Mesendoderm (in vitro differentiated cells): ENCODE measurements at regions not wholly inside any gene's neighbourhood (a gene's known extent, or its start where the extent isn't known, plus 50 kb on each side); places are given as distances from the start of the nearest gene placed in this dataset.

Source experiments
- DNase-seq: peaks from one replicate; pipeline ENCODE4 v3.0.0; 2013
- H2AK5ac ChIP-seq: 2 replicates; pipeline ENCODE4 v1.6.1; 2013; ENCODE audit warnings: low read length, inconsistent platforms
- H2BK120ac ChIP-seq: 2 replicates; pipeline ENCODE4 v1.6.1; 2013; ENCODE audit warnings: low read depth, mild to moderate bottlenecking, low read length, moderate library complexity, mixed read lengths
- H2BK15ac ChIP-seq: replicated peaks from 2 replicates; pipeline ENCODE4 v1.6.1; 2013; ENCODE audit warnings: low read depth, mild to moderate bottlenecking, moderate library complexity
- H2BK5ac ChIP-seq: 2 replicates; pipeline ENCODE4 v1.6.1; 2013; ENCODE audit warnings: low read length, inconsistent platforms
- H3K18ac ChIP-seq: 2 replicates; pipeline ENCODE4 v1.6.1; 2013; ENCODE audit warnings: mild to moderate bottlenecking, low read length, mixed read lengths
- H3K23ac ChIP-seq: one replicate; pipeline ENCODE4 v1.6.1; 2013; ENCODE audit warnings: low read length
- H3K27ac ChIP-seq: 2 replicates; pipeline ENCODE4 v1.5.1; 2013; ENCODE audit warnings: low read depth, mild to moderate bottlenecking, inconsistent platforms, low read length, moderate library complexity
- H3K27me3 ChIP-seq: 2 replicates; pipeline ENCODE4 v1.6.1; 2013; ENCODE audit warnings: low read length, control low read depth, mild to moderate bottlenecking, inconsistent platforms; ENCODE audit not compliant: insufficient read depth, poor library complexity
- H3K36me3 ChIP-seq: 2 replicates; pipeline ENCODE4 v1.6.1; 2013; ENCODE audit warnings: low read length, inconsistent platforms; ENCODE audit not compliant: control insufficient read depth, insufficient read depth
- H3K4ac ChIP-seq: one replicate; pipeline ENCODE4 v1.6.1; 2013; ENCODE audit warnings: low read depth, mild to moderate bottlenecking, low read length, moderate library complexity
- H3K4me1 ChIP-seq: 2 replicates; pipeline ENCODE4 v1.6.1; 2013; ENCODE audit warnings: low read depth, low read length, inconsistent platforms; ENCODE audit not compliant: control insufficient read depth
- H3K4me2 ChIP-seq: 2 replicates; pipeline ENCODE4 v1.6.1; 2013; ENCODE audit warnings: low read length
- H3K4me3 ChIP-seq: 2 replicates; pipeline ENCODE4 v1.5.1; 2013; ENCODE audit warnings: mild to moderate bottlenecking, low read length
- H3K56ac ChIP-seq: one replicate; pipeline ENCODE4 v1.6.1; 2013; ENCODE audit warnings: low read length
- H3K79me1 ChIP-seq: 2 replicates; pipeline ENCODE4 v1.6.1; 2013; ENCODE audit warnings: low read length, inconsistent platforms
- H3K79me2 ChIP-seq: 2 replicates; pipeline ENCODE4 v1.6.1; 2013; ENCODE audit warnings: mild to moderate bottlenecking, low read length; ENCODE audit not compliant: control insufficient read depth, insufficient read depth
- H3K9ac ChIP-seq: 2 replicates; pipeline ENCODE4 v1.6.1; 2013; ENCODE audit warnings: low read length, inconsistent platforms
- H4K5ac ChIP-seq: one replicate; pipeline ENCODE4 v1.6.1; 2013; ENCODE audit warnings: low read length
- H4K8ac ChIP-seq: one replicate; pipeline ENCODE4 v1.6.1; 2013; ENCODE audit warnings: low read depth, mild to moderate bottlenecking, control low read depth, low read length, moderate library complexity
- WGBS: extraction: QIAGEN DNeasy Blood & Tissue Kit; methylation state at CpG from one replicate; pipeline ENCODE4 v1.1.7; 2013; ENCODE audit warnings: low lambda C conversion rate, missing lambda C conversion rate; ENCODE audit not compliant: insufficient coverage; ENCODE audit errors: extremely low coverage; 5-methylcytosine and 5-hydroxymethylcytosine counted together

DNA sequence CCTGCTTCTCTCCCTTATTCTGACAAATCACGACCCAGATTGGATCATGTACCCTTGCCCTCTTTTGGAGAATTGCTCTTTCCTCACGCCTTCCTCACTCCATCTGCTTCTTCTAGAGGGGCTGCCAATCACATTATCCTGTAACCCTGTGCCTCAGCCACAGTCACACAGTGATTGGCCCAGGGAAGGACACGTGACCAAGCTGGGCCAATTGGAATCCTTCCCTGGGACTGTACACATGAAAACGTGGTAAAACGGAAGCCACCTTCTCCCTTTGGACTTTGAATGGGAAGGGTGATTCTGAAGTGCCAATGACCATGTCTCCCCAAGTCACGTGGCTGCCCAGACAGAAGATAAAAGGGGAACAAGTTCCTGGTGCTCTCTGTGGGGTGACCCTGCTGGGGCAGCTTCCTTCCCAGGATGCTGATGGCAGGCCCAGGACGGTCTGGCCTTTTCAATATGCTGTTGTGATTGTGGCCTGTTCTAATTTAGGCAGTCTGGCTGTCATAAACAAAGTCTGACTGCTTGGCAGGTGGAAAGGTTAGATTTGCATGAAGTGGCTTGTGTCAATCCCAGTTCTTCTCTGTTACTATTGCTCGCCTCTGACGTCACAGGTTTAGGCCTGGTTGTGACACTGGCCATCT is 92.9 kb downstream of the UBIAD1 start:
- Histone ChIP-seq H2AK5ac (no peak overlapping the region), H2BK5ac (no peak overlapping the region), H2BK15ac (no peak overlapping the region), H3K27ac (no peak overlapping the region), H4K8ac (no peak overlapping the region), H3K79me1 (no peaks in the 10 kb centered on the region), H4K5ac (no peak overlapping the region), H3K4me3 (no peak overlapping the region), H3K27me3 (no peaks in the 10 kb centered on the region), H3K9ac (no peak overlapping the region), H3K4ac (no peak overlapping the region), H3K36me3 (no peaks in the 10 kb centered on the region), H3K23ac (no peak overlapping the region), H3K4me2 (no peak overlapping the region), H3K56ac (no peak overlapping the region), H3K79me2 (no peaks in the 10 kb centered on the region), H3K18ac (no peak overlapping the region), H3K4me1 (no peaks in the 10 kb centered on the region), H2BK120ac (no peak overlapping the region)
- DNase-seq: no peak
- WGBS: no CpG with 5 or more reads among the region's 9 CpGs

DNA sequence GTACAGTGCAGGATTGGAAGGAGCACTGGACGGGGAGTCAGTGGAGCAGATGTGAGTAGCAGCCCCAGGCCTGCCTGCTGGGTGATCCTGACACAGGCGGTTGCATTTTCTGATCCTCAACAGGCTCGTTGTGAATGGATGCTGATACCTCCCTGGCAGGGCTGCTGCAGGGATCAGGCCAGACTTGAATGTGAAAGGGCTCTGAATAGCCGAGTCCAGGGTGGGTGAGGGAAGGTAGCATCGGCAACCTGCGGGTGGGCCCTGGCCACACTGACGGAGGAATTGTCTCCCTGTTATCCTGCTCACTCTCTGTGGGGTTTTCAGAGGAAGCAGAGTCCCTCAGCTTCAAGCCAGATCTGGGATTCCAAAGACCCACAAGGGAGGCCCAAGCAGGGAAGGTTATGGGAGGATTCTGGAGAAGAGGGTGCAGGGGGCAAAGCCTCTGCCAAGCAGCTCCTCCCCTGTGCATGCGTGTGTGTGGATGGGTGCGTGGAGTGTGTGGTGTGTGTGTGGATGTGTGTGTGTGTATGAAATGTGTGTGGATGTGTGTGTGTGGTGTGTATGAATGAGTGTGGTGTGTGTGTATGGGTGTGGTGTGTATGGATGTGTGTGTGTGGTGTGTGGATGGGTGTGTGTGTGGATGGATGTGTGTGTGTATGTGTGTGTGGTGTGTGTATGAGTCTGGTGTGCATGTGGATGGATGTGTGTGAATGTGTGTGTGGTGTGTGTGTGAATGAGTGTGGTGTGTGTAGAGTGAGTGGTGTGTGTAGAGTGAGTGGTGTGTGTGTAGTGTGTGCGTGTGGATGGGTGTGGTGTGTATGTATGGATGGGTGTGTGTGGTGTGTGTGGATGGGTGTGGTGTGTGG is 100.3 kb downstream of the UBIAD1 start:
- H2BK120ac ChIP-seq: no peak overlapping the region
- DNase-seq: no peak
- no peak overlapping the region for H2AK5ac ChIP-seq
- H3K4me1 ChIP-seq: no peaks in the 10 kb centered on the region
- no peak overlapping the region for H3K9ac ChIP-seq
- H3K79me1 ChIP-seq: no peaks in the 10 kb centered on the region
- H3K18ac ChIP-seq: no peak overlapping the region
- no peak overlapping the region for H2BK5ac ChIP-seq
- no peak overlapping the region for H3K4ac ChIP-seq
- no peak overlapping the region for H3K4me2 ChIP-seq
- H3K4me3 ChIP-seq: no peak overlapping the region
- no peaks in the 10 kb centered on the region for H3K27me3 ChIP-seq
- no peak overlapping the region for H2BK15ac ChIP-seq
- no peak overlapping the region for H3K23ac ChIP-seq
- no peak overlapping the region for H3K56ac ChIP-seq
- H3K27ac ChIP-seq: no peak overlapping the region
- no peak overlapping the region for H4K5ac ChIP-seq
- H4K8ac ChIP-seq: no peak overlapping the region
- 100% methylated on average over 1 of the region's 10 CpGs for WGBS
- H3K36me3 ChIP-seq: no peaks in the 10 kb centered on the region
- no peaks in the 10 kb centered on the region for H3K79me2 ChIP-seq

DNA sequence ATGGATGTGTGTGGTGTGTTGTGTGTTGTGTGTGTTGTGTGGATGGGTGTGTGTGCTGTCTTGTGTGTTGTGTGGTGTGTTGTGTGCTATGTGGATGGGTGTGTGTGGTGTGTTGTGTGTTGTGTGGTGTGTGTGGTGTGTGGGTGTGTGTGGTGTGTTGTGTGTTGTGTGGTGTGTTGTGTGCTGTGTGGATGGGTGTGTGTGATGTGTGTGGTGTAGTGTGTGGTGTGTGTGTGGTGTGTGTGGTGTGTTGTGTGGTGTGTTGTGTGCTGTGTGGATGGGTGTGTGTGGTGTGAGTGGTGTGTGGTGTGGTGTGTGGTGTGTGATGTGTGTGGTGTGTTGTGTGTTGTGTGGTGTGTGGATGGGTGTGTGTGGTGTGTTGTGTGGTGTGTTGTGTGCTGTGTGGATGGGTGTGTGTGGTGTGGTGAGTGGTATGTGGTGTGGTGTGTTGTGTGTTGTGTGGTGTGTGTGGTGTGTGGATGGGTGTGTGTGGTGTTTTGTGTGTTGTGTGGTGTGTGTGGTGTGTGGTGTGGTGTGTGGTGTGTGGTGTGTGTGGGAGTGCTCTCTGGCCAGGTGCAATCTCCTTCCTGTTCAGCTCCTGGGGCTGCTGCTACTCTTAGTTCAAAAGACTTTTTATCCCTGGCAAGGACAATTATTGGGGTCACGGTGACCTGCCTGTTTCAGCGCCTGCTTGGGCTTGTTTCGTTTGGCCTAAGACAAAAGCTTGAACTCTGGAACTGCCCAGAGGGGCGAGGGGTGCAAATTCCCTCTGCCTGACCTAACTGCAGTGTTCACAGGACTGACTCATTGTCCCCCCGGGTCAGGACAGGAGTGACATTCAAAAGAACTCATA is 101.1 kb downstream of the UBIAD1 start:
- Histone ChIP-seq H3K4me1 (no peaks in the 10 kb centered on the region), H4K8ac (no peak overlapping the region), H3K36me3 (no peaks in the 10 kb centered on the region), H3K79me2 (no peaks in the 10 kb centered on the region), H3K4me2 (no peak overlapping the region), H3K56ac (no peak overlapping the region), H3K27me3 (no peaks in the 10 kb centered on the region), H3K9ac (no peak overlapping the region), H2BK15ac (no peak overlapping the region), H2BK120ac (no peak overlapping the region), H4K5ac (no peak overlapping the region), H3K23ac (no peak overlapping the region), H3K79me1 (no peaks in the 10 kb centered on the region), H2AK5ac (no peak overlapping the region), H2BK5ac (no peak overlapping the region), H3K27ac (no peak overlapping the region), H3K4ac (no peak overlapping the region), H3K18ac (no peak overlapping the region), H3K4me3 (no peak overlapping the region)
- DNase-seq: no peak
- no CpG with 5 or more reads among the region's 5 CpGs for WGBS

DNA sequence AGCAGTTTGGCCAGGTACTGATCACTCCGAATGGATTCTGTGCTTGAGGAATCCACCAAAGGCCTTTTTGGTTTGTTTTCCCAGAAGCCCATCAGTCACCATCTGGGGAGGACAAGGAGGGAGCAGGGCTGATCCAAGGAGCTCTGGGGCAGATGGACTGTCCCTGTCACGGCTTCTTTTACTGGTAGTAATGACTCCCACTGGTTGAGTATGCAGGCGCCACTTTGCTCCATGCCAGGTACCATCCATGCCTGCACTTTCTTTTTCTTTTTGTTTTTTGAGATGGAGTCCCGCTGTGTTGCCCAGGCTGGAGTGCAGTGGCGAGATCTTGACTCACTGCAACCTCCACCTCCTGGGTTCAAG is 101.7 kb downstream of the UBIAD1 start:
- no peak overlapping the region for H3K18ac ChIP-seq
- H4K8ac ChIP-seq: no peak overlapping the region
- H2AK5ac ChIP-seq: no peak overlapping the region
- no peak overlapping the region for H4K5ac ChIP-seq
- H3K9ac ChIP-seq: no peak overlapping the region
- no peak overlapping the region for H3K4ac ChIP-seq
- H3K4me3 ChIP-seq: no peak overlapping the region
- no CpG with 5 or more reads among the region's 5 CpGs for WGBS
- no peaks in the 10 kb centered on the region for H3K36me3 ChIP-seq
- no peak overlapping the region for H2BK15ac ChIP-seq
- no peak overlapping the region for H2BK120ac ChIP-seq
- H3K4me2 ChIP-seq: no peak overlapping the region
- no peaks in the 10 kb centered on the region for H3K79me1 ChIP-seq
- no peaks in the 10 kb centered on the region for H3K4me1 ChIP-seq
- H2BK5ac ChIP-seq: no peak overlapping the region
- no peaks in the 10 kb centered on the region for H3K27me3 ChIP-seq
- no peak overlapping the region for H3K27ac ChIP-seq
- H3K56ac ChIP-seq: no peak overlapping the region
- H3K23ac ChIP-seq: no peak overlapping the region
- no peak for DNase-seq
- no peaks in the 10 kb centered on the region for H3K79me2 ChIP-seq

DNA sequence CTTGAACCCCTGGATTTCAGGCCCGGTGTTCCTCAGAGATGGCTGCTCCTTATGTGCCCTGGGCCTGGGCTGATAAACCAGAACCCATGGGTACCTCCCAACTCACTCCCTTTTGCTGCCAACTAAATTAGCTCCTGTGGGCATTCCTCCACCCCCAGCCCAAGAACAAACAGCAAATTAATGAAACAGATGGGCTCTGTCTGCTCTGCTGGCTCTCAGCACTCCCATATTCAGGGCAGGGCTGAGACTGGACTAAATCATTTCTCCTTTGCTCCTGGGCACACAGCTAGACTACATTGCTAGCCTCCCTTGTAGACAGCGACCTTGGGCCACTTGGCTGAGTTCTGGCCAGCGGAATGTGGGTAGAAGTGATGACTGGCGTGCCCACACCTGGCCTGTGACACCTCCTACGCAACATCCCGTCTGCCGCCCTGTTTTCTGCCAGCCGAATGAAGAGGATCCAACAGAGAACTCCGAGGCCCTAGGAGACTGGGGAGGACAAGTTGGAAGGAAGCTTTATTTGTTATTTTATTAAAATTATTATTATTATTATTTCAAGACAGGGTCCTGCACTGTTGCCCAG is 101.9 kb upstream of the DISP3 start:
- Histone ChIP-seq H3K4me1 (no peaks in the 10 kb centered on the region), H3K56ac (no peak overlapping the region), H3K27me3 (no peaks in the 10 kb centered on the region), H3K4me3 (no peak overlapping the region), H2AK5ac (no peak overlapping the region), H3K79me2 (no peaks in the 10 kb centered on the region), H3K27ac (no peak overlapping the region), H2BK5ac (no peak overlapping the region), H3K36me3 (no peaks in the 10 kb centered on the region), H3K4ac (no peak overlapping the region), H4K5ac (no peak overlapping the region), H2BK15ac (no peak overlapping the region), H2BK120ac (no peak overlapping the region), H4K8ac (no peak overlapping the region), H3K79me1 (no peaks in the 10 kb centered on the region), H3K18ac (no peak overlapping the region), H3K4me2 (no peak overlapping the region), H3K9ac (no peak overlapping the region), H3K23ac (no peak overlapping the region)
- no CpG with 5 or more reads among the region's 9 CpGs for WGBS
- DNase-seq: no peak
